ENCODE measurements at regions not wholly inside any gene's neighbourhood (a gene's known extent, or its start where the extent isn't known, plus 50 kb on each side); places are given as distances from the start of the nearest gene placed in this dataset.

DNA sequence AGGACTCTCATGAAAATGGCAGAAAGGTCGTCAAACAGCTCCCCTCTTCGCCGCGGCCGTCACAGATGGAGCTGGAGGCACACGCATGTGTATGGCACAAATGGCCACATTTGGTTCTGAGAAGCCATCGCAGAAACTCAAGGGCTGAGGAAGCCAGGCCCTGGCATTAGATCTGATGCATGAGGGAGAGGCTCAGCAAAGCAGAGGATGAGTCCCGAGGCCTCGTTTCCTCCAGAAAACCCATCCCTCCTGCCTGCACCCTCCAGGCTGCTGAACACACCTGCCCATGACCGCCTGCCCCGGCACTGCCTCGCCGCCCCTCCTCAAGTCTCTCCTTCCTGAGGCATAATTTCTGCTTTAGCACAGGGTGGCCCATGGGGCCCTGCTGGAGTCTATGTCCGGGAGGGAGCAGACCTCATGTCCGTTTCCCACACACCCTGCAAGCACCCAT lies 240.3 kb downstream of the DLL1 start:
- TF ChIP-seq, protein P1, sequence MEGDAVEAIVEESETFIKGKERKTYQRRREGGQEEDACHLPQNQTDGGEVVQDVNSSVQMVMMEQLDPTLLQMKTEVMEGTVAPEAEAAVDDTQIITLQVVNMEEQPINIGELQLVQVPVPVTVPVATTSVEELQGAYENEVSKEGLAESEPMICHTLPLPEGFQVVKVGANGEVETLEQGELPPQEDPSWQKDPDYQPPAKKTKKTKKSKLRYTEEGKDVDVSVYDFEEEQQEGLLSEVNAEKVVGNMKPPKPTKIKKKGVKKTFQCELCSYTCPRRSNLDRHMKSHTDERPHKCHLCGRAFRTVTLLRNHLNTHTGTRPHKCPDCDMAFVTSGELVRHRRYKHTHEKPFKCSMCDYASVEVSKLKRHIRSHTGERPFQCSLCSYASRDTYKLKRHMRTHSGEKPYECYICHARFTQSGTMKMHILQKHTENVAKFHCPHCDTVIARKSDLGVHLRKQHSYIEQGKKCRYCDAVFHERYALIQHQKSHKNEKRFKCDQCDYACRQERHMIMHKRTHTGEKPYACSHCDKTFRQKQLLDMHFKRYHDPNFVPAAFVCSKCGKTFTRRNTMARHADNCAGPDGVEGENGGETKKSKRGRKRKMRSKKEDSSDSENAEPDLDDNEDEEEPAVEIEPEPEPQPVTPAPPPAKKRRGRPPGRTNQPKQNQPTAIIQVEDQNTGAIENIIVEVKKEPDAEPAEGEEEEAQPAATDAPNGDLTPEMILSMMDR (IDR thresholded peaks at IDR 0.05) = no peak
- no peak for TF ChIP-seq POLR2A (IDR thresholded peaks at IDR 0.05)
